MCF 10A (cell line): ENCODE measurements at regions not wholly inside any gene's neighbourhood (a gene's known extent, or its start where the extent isn't known, plus 50 kb on each side); places are given as distances from the start of the nearest gene placed in this dataset.

Experiments used
- BruUV-seq: library from RNA; stranded (reverse); fragments of 400-500 nt; replicated peaks from 2 replicates; lab custom pipeline; 2021; lab: Mats Ljungman, UMichigan
- CTCF ChIA-PET: fragments of 300-600 bp; sonication (Branson Sonifier 250); formaldehyde crosslinking; extraction: SDS; loops from one replicate; lab custom pipeline; 2021; ENCODE audit warnings: antibody characterized with exemption, inconsistent platforms; lab: Yijun Ruan, JAX
- POLR2A ChIA-PET: fragments of 300-600, 350-650 bp; sonication (Branson Sonifier 250); formaldehyde crosslinking; extraction: SDS; loops from one replicate; lab custom pipeline; 2020; ENCODE audit warnings: antibody characterized with exemption, inconsistent platforms; lab: Yijun Ruan, JAX
- DNase-seq: peaks from one replicate; pipeline ENCODE4 v3.0.0-alpha.2; 2018; ENCODE audit not compliant: unreplicated experiment
- H3K27ac Mint-ChIP-seq: one replicate; pipeline ENCODE4 v1.8.0; 2022; ENCODE audit warnings: mild to moderate bottlenecking, low read depth, mixed read lengths; ENCODE audit not compliant: unreplicated experiment
- H3K27me3 Mint-ChIP-seq: one replicate; pipeline ENCODE4 v1.8.0; 2022; ENCODE audit warnings: mixed read lengths; ENCODE audit not compliant: insufficient read depth, unreplicated experiment
- H3K36me3 Mint-ChIP-seq: one replicate; pipeline ENCODE4 v1.8.0; 2022; ENCODE audit warnings: mild to moderate bottlenecking, moderate library complexity, mixed read lengths; ENCODE audit not compliant: insufficient read depth, unreplicated experiment
- H3K4me1 Mint-ChIP-seq: one replicate; pipeline ENCODE4 v1.8.0; 2022; ENCODE audit warnings: mixed read lengths; ENCODE audit not compliant: insufficient read depth, unreplicated experiment
- H3K4me3 Mint-ChIP-seq: one replicate; pipeline ENCODE4 v1.8.0; 2022; ENCODE audit warnings: mild to moderate bottlenecking, moderate library complexity, mixed read lengths; ENCODE audit not compliant: unreplicated experiment
- H3K9me3 Mint-ChIP-seq: one replicate; pipeline ENCODE4 v1.8.0; 2022; ENCODE audit warnings: mixed read lengths; ENCODE audit not compliant: unreplicated experiment
- intact Hi-C: fragments of 100-400 bp; cut with micrococcal nuclease; formaldehyde crosslinking; loops from 2 replicates; pipeline ENCODE4 v1.14.1; 2022
- TF ChIP-seq, protein P1 (sequence below): fragments of 200-600 bp; IDR thresholded peaks from one replicate; pipeline ENCODE4 v1.8.0; 2022; ENCODE audit warnings: antibody characterized with exemption, mild to moderate bottlenecking; ENCODE audit not compliant: unreplicated experiment

DNA sequence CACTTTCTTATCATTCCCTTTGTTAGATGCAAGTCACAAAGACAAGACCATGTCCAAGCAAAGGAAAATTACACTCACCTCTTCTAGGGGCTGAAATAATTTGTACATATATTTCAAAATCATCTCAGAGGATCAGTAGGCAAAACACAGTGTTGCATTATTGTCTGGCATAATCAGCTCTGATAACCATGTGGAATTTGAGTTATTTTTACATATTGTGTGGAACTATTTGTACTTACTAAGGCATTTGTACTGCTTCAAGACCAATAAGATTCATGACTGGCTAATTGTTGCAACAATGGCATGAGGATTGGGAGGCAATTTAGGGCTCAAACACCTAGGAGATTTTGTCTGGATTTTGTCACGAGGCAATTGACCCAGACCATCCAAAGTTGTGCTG is 1716.4 kb downstream of the BRINP3 start:
- peaks cover 7% of the 10 kb centered on the region for H3K9me3 Mint-ChIP-seq
- H3K27me3 Mint-ChIP-seq, result no peaks in the 10 kb centered on the region
- no peaks in the 10 kb centered on the region for H3K4me1 Mint-ChIP-seq
- no peak overlapping the region for H3K4me3 Mint-ChIP-seq
- no peaks in the 10 kb centered on the region for H3K36me3 Mint-ChIP-seq
- intact Hi-C loops, result no loop called here
- no TSS peak for BruUV-seq
- DNase-seq, result no peak
- ChIA-PET CTCF (interaction anchor here (1.4 to 2.9 kb wide), 2 partner anchors 19 to 21 kb away, joined by 7 to 11 read pairs; no protein-coding TSS in a partner anchor), POLR2A (interaction anchor here (0.7 kb wide), 1 partner anchor 1578 kb away, joined by 3 read pairs; no protein-coding TSS in a partner anchor)
- TF ChIP-seq, protein P1, sequence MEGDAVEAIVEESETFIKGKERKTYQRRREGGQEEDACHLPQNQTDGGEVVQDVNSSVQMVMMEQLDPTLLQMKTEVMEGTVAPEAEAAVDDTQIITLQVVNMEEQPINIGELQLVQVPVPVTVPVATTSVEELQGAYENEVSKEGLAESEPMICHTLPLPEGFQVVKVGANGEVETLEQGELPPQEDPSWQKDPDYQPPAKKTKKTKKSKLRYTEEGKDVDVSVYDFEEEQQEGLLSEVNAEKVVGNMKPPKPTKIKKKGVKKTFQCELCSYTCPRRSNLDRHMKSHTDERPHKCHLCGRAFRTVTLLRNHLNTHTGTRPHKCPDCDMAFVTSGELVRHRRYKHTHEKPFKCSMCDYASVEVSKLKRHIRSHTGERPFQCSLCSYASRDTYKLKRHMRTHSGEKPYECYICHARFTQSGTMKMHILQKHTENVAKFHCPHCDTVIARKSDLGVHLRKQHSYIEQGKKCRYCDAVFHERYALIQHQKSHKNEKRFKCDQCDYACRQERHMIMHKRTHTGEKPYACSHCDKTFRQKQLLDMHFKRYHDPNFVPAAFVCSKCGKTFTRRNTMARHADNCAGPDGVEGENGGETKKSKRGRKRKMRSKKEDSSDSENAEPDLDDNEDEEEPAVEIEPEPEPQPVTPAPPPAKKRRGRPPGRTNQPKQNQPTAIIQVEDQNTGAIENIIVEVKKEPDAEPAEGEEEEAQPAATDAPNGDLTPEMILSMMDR, result no peak
- no peak overlapping the region for H3K27ac Mint-ChIP-seq

DNA sequence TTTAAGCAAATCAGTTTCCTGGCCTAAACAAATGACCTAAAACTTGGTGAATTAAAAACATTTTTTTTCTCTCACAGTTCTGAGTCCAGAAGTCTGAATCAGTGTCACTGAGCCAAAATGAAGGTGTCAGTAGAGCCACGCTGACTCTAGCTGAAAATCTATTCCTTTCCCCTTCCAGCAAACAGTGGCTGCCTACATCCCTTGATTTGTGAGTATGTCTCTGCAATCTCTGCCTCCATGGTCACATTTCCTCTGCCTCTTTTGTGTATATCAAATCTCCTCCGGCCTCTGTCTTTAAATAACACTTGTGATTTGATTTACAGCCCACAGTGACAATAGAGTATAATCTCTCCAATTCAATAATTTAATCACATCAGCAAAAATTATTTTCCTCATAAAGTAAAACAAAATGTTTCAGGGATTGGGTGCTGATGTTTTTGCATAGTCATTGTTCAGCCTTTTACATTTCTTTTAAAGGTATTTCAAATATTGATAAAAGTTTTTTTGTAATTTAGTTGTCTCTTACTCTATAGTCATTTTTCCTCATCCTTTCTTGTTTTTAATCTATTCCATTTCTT is 1715.4 kb downstream of the BRINP3 start:
- no TSS peak for BruUV-seq
- no peak overlapping the region for H3K4me3 Mint-ChIP-seq
- intact Hi-C loops, result no loop called here
- POLR2A ChIA-PET, result interaction anchor here (0.7 kb wide), 1 partner anchor 1577 kb away, joined by 3 read pairs; no protein-coding TSS in a partner anchor
- DNase-seq, result no peak
- CTCF ChIA-PET, result interaction anchor here (0.6 to 2.6 kb wide), 2 partner anchors 20 to 823 kb away, joined by 3 to 10 read pairs; no protein-coding TSS in a partner anchor
- no peaks in the 10 kb centered on the region for H3K36me3 Mint-ChIP-seq
- no peaks in the 10 kb centered on the region for H3K27me3 Mint-ChIP-seq
- H3K27ac Mint-ChIP-seq, result no peak overlapping the region
- peaks cover 7% of the 10 kb centered on the region for H3K9me3 Mint-ChIP-seq
- no peaks in the 10 kb centered on the region for H3K4me1 Mint-ChIP-seq
- TF ChIP-seq, protein P1, result no peak

GRCh38 chr1:188763541-188763940 is 1714.1 kb downstream of the BRINP3 start:
- no peaks in the 10 kb centered on the region for H3K36me3 Mint-ChIP-seq
- TF ChIP-seq, protein P1, result no peak
- DNase-seq, result no peak
- no peak overlapping the region for H3K27ac Mint-ChIP-seq
- ChIA-PET CTCF (interaction anchor here (2.6 kb wide), 1 partner anchor 18 kb away, joined by 10 read pairs; no protein-coding TSS in a partner anchor), POLR2A (no interaction called here)
- peaks cover 7% of the 10 kb centered on the region for H3K9me3 Mint-ChIP-seq
- BruUV-seq, result no TSS peak
- no peak overlapping the region for H3K4me3 Mint-ChIP-seq
- H3K4me1 Mint-ChIP-seq, result no peaks in the 10 kb centered on the region
- intact Hi-C loops, result no loop called here
- H3K27me3 Mint-ChIP-seq, result no peaks in the 10 kb centered on the region

DNA sequence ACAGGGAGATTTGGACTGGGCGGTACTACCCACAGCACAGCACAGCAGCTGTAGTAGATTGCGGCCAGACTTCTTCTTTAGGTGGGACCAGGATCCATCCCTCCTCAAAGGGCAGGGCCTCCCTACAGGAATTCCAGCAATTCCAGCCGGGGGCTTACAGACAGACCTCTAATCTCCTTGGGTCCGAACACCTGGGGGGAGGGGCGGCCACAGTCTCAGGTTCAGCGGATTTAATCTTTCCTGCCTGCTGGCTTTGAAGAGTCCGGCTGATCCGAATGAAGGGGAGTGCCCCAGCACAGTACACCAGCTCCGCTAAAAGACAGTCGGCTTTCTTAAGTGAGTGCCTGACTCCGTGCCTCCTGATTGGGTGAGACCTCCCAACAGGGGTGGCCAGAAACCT is 1708.5 kb downstream of the BRINP3 start:
- TF ChIP-seq, protein P1, result no peak
- Mint-ChIP-seq H3K4me3 (no peak overlapping the region), H3K27me3 (no peaks in the 10 kb centered on the region), H3K4me1 (no peaks in the 10 kb centered on the region), H3K9me3 (peaks cover 13% of the 10 kb centered on the region), H3K27ac (no peak overlapping the region), H3K36me3 (no peaks in the 10 kb centered on the region)
- CTCF ChIA-PET, result interaction anchor here (2.3 kb wide), 1 partner anchor 13 kb away, joined by 12 read pairs; no protein-coding TSS in a partner anchor
- no peak for DNase-seq
- BruUV-seq, result no TSS peak
- POLR2A ChIA-PET, result no interaction called here
- intact Hi-C loops, result no loop called here
